ENCODE measurements at regions not wholly inside any gene's neighbourhood (a gene's known extent, or its start where the extent isn't known, plus 50 kb on each side); places are given as distances from the start of the nearest gene placed in this dataset.

DNA sequence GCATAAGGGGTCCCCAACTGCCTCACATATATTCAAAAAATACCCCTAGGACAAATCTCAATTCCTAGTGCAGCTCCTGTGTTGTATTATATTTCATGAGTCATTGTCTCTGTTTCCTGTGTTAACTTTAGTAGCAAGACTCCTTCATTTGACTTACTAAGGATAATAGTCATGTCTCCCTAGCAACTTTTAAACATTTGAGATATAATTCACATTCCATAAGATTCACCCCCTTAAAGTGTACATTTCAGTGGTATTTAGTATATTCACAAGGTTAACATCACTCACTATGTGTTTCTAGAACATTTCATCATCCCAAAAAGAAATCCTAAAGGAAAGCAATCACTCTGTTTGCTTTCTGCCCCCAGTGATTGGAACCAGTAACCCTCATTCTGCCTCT is 121.3 kb upstream of the WNT7A start (continued):
- TF ChIP-seq, protein P1, sequence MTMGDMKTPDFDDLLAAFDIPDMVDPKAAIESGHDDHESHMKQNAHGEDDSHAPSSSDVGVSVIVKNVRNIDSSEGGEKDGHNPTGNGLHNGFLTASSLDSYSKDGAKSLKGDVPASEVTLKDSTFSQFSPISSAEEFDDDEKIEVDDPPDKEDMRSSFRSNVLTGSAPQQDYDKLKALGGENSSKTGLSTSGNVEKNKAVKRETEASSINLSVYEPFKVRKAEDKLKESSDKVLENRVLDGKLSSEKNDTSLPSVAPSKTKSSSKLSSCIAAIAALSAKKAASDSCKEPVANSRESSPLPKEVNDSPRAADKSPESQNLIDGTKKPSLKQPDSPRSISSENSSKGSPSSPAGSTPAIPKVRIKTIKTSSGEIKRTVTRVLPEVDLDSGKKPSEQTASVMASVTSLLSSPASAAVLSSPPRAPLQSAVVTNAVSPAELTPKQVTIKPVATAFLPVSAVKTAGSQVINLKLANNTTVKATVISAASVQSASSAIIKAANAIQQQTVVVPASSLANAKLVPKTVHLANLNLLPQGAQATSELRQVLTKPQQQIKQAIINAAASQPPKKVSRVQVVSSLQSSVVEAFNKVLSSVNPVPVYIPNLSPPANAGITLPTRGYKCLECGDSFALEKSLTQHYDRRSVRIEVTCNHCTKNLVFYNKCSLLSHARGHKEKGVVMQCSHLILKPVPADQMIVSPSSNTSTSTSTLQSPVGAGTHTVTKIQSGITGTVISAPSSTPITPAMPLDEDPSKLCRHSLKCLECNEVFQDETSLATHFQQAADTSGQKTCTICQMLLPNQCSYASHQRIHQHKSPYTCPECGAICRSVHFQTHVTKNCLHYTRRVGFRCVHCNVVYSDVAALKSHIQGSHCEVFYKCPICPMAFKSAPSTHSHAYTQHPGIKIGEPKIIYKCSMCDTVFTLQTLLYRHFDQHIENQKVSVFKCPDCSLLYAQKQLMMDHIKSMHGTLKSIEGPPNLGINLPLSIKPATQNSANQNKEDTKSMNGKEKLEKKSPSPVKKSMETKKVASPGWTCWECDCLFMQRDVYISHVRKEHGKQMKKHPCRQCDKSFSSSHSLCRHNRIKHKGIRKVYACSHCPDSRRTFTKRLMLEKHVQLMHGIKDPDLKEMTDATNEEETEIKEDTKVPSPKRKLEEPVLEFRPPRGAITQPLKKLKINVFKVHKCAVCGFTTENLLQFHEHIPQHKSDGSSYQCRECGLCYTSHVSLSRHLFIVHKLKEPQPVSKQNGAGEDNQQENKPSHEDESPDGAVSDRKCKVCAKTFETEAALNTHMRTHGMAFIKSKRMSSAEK (CRISPR knock-in tag; IDR thresholded peaks at IDR 0.05; ENCODE audit: borderline replicate concordance) = no peak
- TF ChIP-seq, protein P2, sequence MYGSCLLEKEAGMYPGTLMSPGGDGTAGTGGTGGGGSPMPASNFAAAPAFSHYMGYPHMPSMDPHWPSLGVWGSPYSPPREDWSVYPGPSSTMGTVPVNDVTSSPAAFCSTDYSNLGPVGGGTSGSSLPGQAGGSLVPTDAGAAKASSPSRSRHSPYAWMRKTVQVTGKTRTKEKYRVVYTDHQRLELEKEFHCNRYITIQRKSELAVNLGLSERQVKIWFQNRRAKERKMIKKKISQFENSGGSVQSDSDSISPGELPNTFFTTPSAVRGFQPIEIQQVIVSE (CRISPR knock-in tag; IDR thresholded peaks at IDR 0.05; ENCODE audit: borderline replicate concordance) = no peak
- TF ChIP-seq GTF2I (CRISPR knock-in tag; conservative IDR thresholded peaks at IDR 0.05) (no peak), SP1 (CRISPR knock-in tag; conservative IDR thresholded peaks at IDR 0.05) (no peak), KAT7 (CRISPR knock-in tag; IDR thresholded peaks at IDR 0.05; ENCODE audit: borderline replicate concordance) (no peak), ZNF263 (CRISPR knock-in tag; IDR thresholded peaks at IDR 0.05; ENCODE audit: low read depth) (no peak), OVOL2 (CRISPR knock-in tag; IDR thresholded peaks at IDR 0.05; ENCODE audit: borderline replicate concordance) (no peak), ZNF396 (CRISPR knock-in tag; IDR thresholded peaks at IDR 0.05; ENCODE audit: borderline replicate concordance) (no peak), ETV6 (CRISPR knock-in tag; IDR thresholded peaks at IDR 0.05) (no peak), ATF1 (CRISPR knock-in tag; IDR thresholded peaks at IDR 0.05) (no peak)
- TF ChIP-seq, protein P3, sequence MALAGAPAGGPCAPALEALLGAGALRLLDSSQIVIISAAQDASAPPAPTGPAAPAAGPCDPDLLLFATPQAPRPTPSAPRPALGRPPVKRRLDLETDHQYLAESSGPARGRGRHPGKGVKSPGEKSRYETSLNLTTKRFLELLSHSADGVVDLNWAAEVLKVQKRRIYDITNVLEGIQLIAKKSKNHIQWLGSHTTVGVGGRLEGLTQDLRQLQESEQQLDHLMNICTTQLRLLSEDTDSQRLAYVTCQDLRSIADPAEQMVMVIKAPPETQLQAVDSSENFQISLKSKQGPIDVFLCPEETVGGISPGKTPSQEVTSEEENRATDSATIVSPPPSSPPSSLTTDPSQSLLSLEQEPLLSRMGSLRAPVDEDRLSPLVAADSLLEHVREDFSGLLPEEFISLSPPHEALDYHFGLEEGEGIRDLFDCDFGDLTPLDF (CRISPR knock-in tag; IDR thresholded peaks at IDR 0.05) = no peak
- TF ChIP-seq, protein P4, sequence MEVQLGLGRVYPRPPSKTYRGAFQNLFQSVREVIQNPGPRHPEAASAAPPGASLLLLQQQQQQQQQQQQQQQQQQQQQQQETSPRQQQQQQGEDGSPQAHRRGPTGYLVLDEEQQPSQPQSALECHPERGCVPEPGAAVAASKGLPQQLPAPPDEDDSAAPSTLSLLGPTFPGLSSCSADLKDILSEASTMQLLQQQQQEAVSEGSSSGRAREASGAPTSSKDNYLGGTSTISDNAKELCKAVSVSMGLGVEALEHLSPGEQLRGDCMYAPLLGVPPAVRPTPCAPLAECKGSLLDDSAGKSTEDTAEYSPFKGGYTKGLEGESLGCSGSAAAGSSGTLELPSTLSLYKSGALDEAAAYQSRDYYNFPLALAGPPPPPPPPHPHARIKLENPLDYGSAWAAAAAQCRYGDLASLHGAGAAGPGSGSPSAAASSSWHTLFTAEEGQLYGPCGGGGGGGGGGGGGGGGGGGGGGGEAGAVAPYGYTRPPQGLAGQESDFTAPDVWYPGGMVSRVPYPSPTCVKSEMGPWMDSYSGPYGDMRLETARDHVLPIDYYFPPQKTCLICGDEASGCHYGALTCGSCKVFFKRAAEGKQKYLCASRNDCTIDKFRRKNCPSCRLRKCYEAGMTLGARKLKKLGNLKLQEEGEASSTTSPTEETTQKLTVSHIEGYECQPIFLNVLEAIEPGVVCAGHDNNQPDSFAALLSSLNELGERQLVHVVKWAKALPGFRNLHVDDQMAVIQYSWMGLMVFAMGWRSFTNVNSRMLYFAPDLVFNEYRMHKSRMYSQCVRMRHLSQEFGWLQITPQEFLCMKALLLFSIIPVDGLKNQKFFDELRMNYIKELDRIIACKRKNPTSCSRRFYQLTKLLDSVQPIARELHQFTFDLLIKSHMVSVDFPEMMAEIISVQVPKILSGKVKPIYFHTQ (CRISPR knock-in tag; IDR thresholded peaks at IDR 0.05) = no peak
- TF ChIP-seq, protein P5, sequence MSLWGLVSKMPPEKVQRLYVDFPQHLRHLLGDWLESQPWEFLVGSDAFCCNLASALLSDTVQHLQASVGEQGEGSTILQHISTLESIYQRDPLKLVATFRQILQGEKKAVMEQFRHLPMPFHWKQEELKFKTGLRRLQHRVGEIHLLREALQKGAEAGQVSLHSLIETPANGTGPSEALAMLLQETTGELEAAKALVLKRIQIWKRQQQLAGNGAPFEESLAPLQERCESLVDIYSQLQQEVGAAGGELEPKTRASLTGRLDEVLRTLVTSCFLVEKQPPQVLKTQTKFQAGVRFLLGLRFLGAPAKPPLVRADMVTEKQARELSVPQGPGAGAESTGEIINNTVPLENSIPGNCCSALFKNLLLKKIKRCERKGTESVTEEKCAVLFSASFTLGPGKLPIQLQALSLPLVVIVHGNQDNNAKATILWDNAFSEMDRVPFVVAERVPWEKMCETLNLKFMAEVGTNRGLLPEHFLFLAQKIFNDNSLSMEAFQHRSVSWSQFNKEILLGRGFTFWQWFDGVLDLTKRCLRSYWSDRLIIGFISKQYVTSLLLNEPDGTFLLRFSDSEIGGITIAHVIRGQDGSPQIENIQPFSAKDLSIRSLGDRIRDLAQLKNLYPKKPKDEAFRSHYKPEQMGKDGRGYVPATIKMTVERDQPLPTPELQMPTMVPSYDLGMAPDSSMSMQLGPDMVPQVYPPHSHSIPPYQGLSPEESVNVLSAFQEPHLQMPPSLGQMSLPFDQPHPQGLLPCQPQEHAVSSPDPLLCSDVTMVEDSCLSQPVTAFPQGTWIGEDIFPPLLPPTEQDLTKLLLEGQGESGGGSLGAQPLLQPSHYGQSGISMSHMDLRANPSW (CRISPR knock-in tag; conservative IDR thresholded peaks at IDR 0.05; ENCODE audit: low read depth) = no peak
- TF ChIP-seq, protein P6, sequence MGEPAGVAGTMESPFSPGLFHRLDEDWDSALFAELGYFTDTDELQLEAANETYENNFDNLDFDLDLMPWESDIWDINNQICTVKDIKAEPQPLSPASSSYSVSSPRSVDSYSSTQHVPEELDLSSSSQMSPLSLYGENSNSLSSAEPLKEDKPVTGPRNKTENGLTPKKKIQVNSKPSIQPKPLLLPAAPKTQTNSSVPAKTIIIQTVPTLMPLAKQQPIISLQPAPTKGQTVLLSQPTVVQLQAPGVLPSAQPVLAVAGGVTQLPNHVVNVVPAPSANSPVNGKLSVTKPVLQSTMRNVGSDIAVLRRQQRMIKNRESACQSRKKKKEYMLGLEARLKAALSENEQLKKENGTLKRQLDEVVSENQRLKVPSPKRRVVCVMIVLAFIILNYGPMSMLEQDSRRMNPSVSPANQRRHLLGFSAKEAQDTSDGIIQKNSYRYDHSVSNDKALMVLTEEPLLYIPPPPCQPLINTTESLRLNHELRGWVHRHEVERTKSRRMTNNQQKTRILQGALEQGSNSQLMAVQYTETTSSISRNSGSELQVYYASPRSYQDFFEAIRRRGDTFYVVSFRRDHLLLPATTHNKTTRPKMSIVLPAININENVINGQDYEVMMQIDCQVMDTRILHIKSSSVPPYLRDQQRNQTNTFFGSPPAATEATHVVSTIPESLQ (CRISPR knock-in tag; IDR thresholded peaks at IDR 0.05) = no peak

All from WTC11 (cell line).